ENCODE measurements at regions not wholly inside any gene's neighbourhood (a gene's known extent, or its start where the extent isn't known, plus 50 kb on each side); places are given as distances from the start of the nearest gene placed in this dataset.
"Not testable (repeated sequence)": the region's sequence is repeated elsewhere in the genome, so short reads cannot be mapped to it uniquely, and the experiment has no call there.

GRCh38 chr6:51199105-51199552 lies 380.5 kb downstream of the TFAP2B start:
- intact Hi-C loops (cut with micrococcal nuclease; ENCODE audit: unreplicated experiment), result no loop called here
- no peak overlapping the region for H3K4me3 ChIP-seq
- CTCF ChIA-PET, result no interaction called here
- BruUV-seq (replicated peaks), result no TSS peak
- no peak overlapping the region for H2AFZ ChIP-seq
- no peaks in the 10 kb centered on the region for H3K9me3 ChIP-seq (ENCODE audit: insufficient read depth, low read depth)
- no peaks in the 10 kb centered on the region for H3K27me3 ChIP-seq (ENCODE audit: insufficient read depth, low read depth)
- DNase-seq, result no peak
- no peaks in the 10 kb centered on the region for H3K36me3 ChIP-seq (ENCODE audit: low read depth)
- H3K4me1 ChIP-seq (replicated peaks; ENCODE audit: insufficient read depth), result no peaks in the 10 kb centered on the region
- H4K20me1 ChIP-seq (ENCODE audit: insufficient read depth), result no peaks in the 10 kb centered on the region
- H3K79me2 ChIP-seq (ENCODE audit: low read depth), result no peaks in the 10 kb centered on the region
- H3K9me2 ChIP-seq (ENCODE audit: insufficient read depth), result no peaks in the 10 kb centered on the region
- TF ChIP-seq EZH2 (IDR thresholded peaks at IDR 0.05; ENCODE audit: low read depth), result no peak
- TF ChIP-seq, protein P1, sequence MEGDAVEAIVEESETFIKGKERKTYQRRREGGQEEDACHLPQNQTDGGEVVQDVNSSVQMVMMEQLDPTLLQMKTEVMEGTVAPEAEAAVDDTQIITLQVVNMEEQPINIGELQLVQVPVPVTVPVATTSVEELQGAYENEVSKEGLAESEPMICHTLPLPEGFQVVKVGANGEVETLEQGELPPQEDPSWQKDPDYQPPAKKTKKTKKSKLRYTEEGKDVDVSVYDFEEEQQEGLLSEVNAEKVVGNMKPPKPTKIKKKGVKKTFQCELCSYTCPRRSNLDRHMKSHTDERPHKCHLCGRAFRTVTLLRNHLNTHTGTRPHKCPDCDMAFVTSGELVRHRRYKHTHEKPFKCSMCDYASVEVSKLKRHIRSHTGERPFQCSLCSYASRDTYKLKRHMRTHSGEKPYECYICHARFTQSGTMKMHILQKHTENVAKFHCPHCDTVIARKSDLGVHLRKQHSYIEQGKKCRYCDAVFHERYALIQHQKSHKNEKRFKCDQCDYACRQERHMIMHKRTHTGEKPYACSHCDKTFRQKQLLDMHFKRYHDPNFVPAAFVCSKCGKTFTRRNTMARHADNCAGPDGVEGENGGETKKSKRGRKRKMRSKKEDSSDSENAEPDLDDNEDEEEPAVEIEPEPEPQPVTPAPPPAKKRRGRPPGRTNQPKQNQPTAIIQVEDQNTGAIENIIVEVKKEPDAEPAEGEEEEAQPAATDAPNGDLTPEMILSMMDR (conservative IDR thresholded peaks at IDR 0.05), result no peak
- H3K4me2 ChIP-seq, result no peak overlapping the region
- no peaks in the 10 kb centered on the region for H3F3A ChIP-seq (ENCODE audit: insufficient read depth, low read depth)
- POLR2A ChIA-PET (ENCODE audit: unreplicated experiment), result no interaction called here
- H3K27ac ChIP-seq, result no peak overlapping the region

DNA sequence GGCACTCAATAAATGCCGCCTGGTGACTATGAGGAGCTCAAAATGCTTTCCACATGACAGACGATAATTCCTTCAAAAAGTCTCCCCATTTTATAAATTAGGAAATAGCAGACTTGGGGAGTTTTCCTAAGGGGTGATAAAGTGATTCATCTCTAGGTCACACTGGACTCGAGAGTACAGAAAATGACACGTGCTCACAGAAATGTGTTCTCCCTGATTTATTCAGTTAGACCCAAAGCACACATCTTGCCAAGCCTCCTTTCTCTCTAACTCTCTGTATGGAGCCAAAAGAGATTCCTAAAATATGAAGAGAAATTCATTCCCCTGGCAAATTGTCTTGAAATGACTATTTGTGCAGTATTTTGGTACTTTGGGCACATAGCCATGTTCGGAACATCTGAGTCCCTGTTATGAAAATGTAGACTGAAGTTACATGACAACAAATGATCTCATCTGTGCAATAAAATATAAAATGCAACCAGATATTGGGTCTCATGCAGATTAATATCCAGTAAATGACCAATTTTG lies 381.1 kb downstream of the TFAP2B start:
- H3K4me1 ChIP-seq (replicated peaks; ENCODE audit: insufficient read depth), result no peaks in the 10 kb centered on the region
- intact Hi-C loops (cut with micrococcal nuclease; ENCODE audit: unreplicated experiment), result no loop called here
- H3K27ac ChIP-seq, result no peak overlapping the region
- H4K20me1 ChIP-seq (ENCODE audit: insufficient read depth), result no peaks in the 10 kb centered on the region
- no peaks in the 10 kb centered on the region for H3F3A ChIP-seq (ENCODE audit: insufficient read depth, low read depth)
- POLR2A ChIA-PET (ENCODE audit: unreplicated experiment), result no interaction called here
- no peak overlapping the region for H3K4me2 ChIP-seq
- no peaks in the 10 kb centered on the region for H3K79me2 ChIP-seq (ENCODE audit: low read depth)
- no peaks in the 10 kb centered on the region for H3K9me2 ChIP-seq (ENCODE audit: insufficient read depth)
- no TSS peak for BruUV-seq (replicated peaks)
- CTCF ChIA-PET, result no interaction called here
- no peak for TF ChIP-seq EZH2 (IDR thresholded peaks at IDR 0.05; ENCODE audit: low read depth)
- TF ChIP-seq, protein P1 (conservative IDR thresholded peaks at IDR 0.05), result no peak
- H2AFZ ChIP-seq, result no peak overlapping the region
- no peak overlapping the region for H3K4me3 ChIP-seq
- no peak for DNase-seq
- no peaks in the 10 kb centered on the region for H3K9me3 ChIP-seq (ENCODE audit: insufficient read depth, low read depth)
- H3K36me3 ChIP-seq (ENCODE audit: low read depth), result no peaks in the 10 kb centered on the region
- H3K27me3 ChIP-seq (ENCODE audit: insufficient read depth, low read depth), result no peaks in the 10 kb centered on the region

DNA sequence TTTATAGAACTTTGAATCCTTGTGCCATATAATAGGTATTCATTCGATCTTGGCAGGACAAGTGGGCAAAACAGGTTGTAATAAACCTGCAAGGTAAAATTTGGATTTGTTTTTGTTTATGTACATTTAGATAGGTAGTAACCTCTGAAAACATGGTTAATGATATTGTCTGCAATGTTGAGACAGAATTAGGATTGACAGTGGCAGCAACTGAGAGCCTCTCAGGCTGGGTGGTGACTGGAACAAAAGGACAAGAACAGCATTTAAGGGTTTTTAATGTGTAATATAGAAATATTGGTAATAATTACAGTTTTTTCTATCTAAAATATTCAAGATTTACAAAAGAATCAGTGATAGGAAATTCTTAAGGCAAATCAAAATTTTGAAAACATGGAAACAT lies 382.0 kb downstream of the TFAP2B start:
- Histone ChIP-seq H3K4me1 (replicated peaks; ENCODE audit: insufficient read depth) (no peaks in the 10 kb centered on the region), H3K9me3 (ENCODE audit: insufficient read depth, low read depth) (no peaks in the 10 kb centered on the region), H2AFZ (no peak overlapping the region), H4K20me1 (ENCODE audit: insufficient read depth) (no peaks in the 10 kb centered on the region), H3K9me2 (ENCODE audit: insufficient read depth) (no peaks in the 10 kb centered on the region), H3K27me3 (ENCODE audit: insufficient read depth, low read depth) (no peaks in the 10 kb centered on the region), H3F3A (ENCODE audit: insufficient read depth, low read depth) (no peaks in the 10 kb centered on the region), H3K4me2 (no peak overlapping the region), H3K4me3 (no peak overlapping the region), H3K27ac (no peak overlapping the region), H3K79me2 (ENCODE audit: low read depth) (no peaks in the 10 kb centered on the region), H3K36me3 (ENCODE audit: low read depth) (no peaks in the 10 kb centered on the region)
- ChIA-PET CTCF (no interaction called here), POLR2A (ENCODE audit: unreplicated experiment) (no interaction called here)
- intact Hi-C loops (cut with micrococcal nuclease; ENCODE audit: unreplicated experiment), result no loop called here
- no TSS peak for BruUV-seq (replicated peaks)
- no peak for DNase-seq
- TF ChIP-seq, protein P1 (conservative IDR thresholded peaks at IDR 0.05), result no peak
- no peak for TF ChIP-seq EZH2 (IDR thresholded peaks at IDR 0.05; ENCODE audit: low read depth)

DNA sequence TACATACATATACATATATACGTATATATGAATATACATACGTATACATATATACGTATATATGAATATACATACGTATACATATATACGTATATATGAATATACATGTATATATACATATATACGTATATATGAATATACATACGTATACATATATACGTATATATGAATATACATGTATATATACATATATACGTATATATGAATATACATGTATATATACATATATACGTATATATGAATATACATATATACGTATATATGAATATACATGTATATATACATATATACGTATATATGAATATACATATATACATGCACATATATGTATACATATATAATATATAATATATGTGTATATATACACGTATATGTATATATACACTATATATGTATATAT lies 384.0 kb downstream of the TFAP2B start:
- H3K4me1 ChIP-seq (replicated peaks; ENCODE audit: insufficient read depth); H3K9me2 ChIP-seq (ENCODE audit: insufficient read depth); H3K4me2 ChIP-seq; POLR2A ChIA-PET (ENCODE audit: unreplicated experiment); intact Hi-C loops (cut with micrococcal nuclease; ENCODE audit: unreplicated experiment); H3K36me3 ChIP-seq (ENCODE audit: low read depth); H3K9me3 ChIP-seq (ENCODE audit: insufficient read depth, low read depth); BruUV-seq (replicated peaks); H3K79me2 ChIP-seq (ENCODE audit: low read depth); H3K27ac ChIP-seq; H3K27me3 ChIP-seq (ENCODE audit: insufficient read depth, low read depth); H3K4me3 ChIP-seq; H3F3A ChIP-seq (ENCODE audit: insufficient read depth, low read depth); CTCF ChIA-PET; DNase-seq; H2AFZ ChIP-seq; H4K20me1 ChIP-seq (ENCODE audit: insufficient read depth): not testable (repeated sequence)
